A673 (cell line): ENCODE measurements at regions not wholly inside any gene's neighbourhood (a gene's known extent, or its start where the extent isn't known, plus 50 kb on each side); places are given as distances from the start of the nearest gene placed in this dataset.

Experiments used
- BruUV-seq: library from RNA; stranded (reverse); fragments of 400-500 nt; replicated peaks from 2 replicates; lab custom pipeline; 2021; lab: Mats Ljungman, UMichigan
- CTCF ChIA-PET: fragments of 300-600 bp; sonication (Branson Sonifier 250); formaldehyde crosslinking; loops from one replicate; lab custom pipeline; 2022; ENCODE audit warnings: antibody characterized with exemption; lab: Charles Lee
- POLR2A ChIA-PET: fragments of 300-600 bp; sonication (Branson Sonifier 250); formaldehyde crosslinking; loops from one replicate; lab custom pipeline; 2022; ENCODE audit warnings: antibody characterized with exemption; ENCODE audit not compliant: low non-redundant PET; lab: Charles Lee
- DNase-seq: peaks from one replicate; pipeline ENCODE4 v3.0.0-alpha.2; 2015; ENCODE audit warnings: low spot score
- H3K27ac ChIP-seq: fragments of 200-600 bp; sonication (generic); 2 replicates; pipeline ENCODE4 v1.5.1; 2016; ENCODE audit warnings: mixed run types, low read depth, mild to moderate bottlenecking, mixed read lengths, antibody characterized with exemption, low read length; ENCODE audit not compliant: poor library complexity, severe bottlenecking
- H3K27me3 ChIP-seq: fragments of 200-600 bp; sonication (generic); replicated peaks from 2 replicates; pipeline ENCODE4 v1.6.1; 2017; ENCODE audit warnings: mixed run types, low read depth, mild to moderate bottlenecking, mixed read lengths, antibody characterized with exemption, low read length; ENCODE audit not compliant: insufficient read depth, poor library complexity
- H3K36me3 ChIP-seq: fragments of 200-600 bp; sonication (generic); 2 replicates; pipeline ENCODE4 v1.6.1; 2016; ENCODE audit warnings: mixed run types, mild to moderate bottlenecking, mixed read lengths, antibody characterized with exemption, low read length; ENCODE audit not compliant: insufficient read depth, poor library complexity, severe bottlenecking
- H3K4me1 ChIP-seq: fragments of 200-600 bp; sonication (generic); 2 replicates; pipeline ENCODE4 v1.6.1; 2017; ENCODE audit warnings: mixed run types, mild to moderate bottlenecking, mixed read lengths, antibody characterized with exemption, low read length; ENCODE audit not compliant: insufficient read depth, poor library complexity, severe bottlenecking
- H3K4me3 ChIP-seq: fragments of 200-600 bp; sonication (generic); 2 replicates; pipeline ENCODE4 v1.5.1; 2016; ENCODE audit warnings: low read depth, mixed run types, mild to moderate bottlenecking, mixed read lengths, low read length; ENCODE audit not compliant: poor library complexity, severe bottlenecking
- H3K9me3 ChIP-seq: fragments of 200-600 bp; sonication (generic); 2 replicates; pipeline ENCODE4 v1.6.1; 2016; ENCODE audit warnings: mixed run types, low read depth, mild to moderate bottlenecking, mixed read lengths, antibody characterized with exemption, low read length; ENCODE audit not compliant: poor library complexity, severe bottlenecking
- CTCF ChIP-seq: fragments of 300-800, 200-600 bp; sonication (generic); conservative IDR thresholded peaks from 2 replicates; pipeline ENCODE4 v1.5.1; 2017; ENCODE audit warnings: low read depth, mild to moderate bottlenecking, antibody characterized with exemption, low read length, moderate library complexity, mixed read lengths
- EZH2 ChIP-seq: fragments of 200-600 bp; sonication (generic); IDR thresholded peaks from 2 replicates; pipeline ENCODE4 v1.6.1; 2017; ENCODE audit warnings: borderline replicate concordance, low read depth, mild to moderate bottlenecking, mixed read lengths, antibody characterized with exemption, low read length; ENCODE audit not compliant: poor library complexity, severe bottlenecking
- intact Hi-C: fragments of 100-400 bp; cut with micrococcal nuclease; formaldehyde crosslinking; loops from one replicate; pipeline ENCODE4 v1.10.0; 2022; ENCODE audit not compliant: unreplicated experiment

- no peak for TF ChIP-seq CTCF
- TF ChIP-seq EZH2, result no peak
- Histone ChIP-seq H3K27me3 (peaks cover 12% of the 10 kb centered on the region), H3K9me3 (peaks cover 7% of the 10 kb centered on the region), H3K4me3 (no peak overlapping the region), H3K36me3 (no peaks in the 10 kb centered on the region), H3K4me1 (no peaks in the 10 kb centered on the region), H3K27ac (no peak overlapping the region)
- no peak for DNase-seq
- POLR2A ChIA-PET, result no interaction called here
- CTCF ChIA-PET, result no interaction called here
- intact Hi-C loops, result no loop called here
- BruUV-seq, result no TSS peak
These were observed 1253.3 kb downstream of the TBC1D22A start for GRCh38 chr22:48015701-48016100.

DNA sequence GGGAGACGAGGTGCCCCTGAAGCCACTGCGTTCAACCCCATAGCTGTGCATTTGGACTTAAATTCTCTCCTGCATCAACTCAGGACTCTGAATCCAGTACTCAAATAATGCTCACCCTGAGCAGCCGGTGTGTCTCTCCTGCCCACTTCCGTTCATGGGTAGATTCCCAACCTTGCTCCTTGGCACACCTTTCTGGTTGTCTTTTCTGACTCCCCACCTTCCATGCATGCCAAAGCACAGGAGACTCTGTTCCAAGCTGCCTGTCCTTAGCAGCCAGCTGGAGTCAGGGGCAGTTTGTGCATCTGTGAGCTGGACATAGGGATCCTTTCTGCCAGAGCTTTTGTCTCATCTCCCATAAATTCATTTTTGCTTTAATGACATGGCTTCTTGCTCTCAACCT lies 1242.5 kb downstream of the TBC1D22A start:
- Histone ChIP-seq H3K27ac (no peak overlapping the region), H3K4me3 (no peak overlapping the region), H3K36me3 (no peaks in the 10 kb centered on the region), H3K27me3 (peaks cover 7% of the 10 kb centered on the region), H3K9me3 (no peaks in the 10 kb centered on the region), H3K4me1 (no peaks in the 10 kb centered on the region)
- CTCF ChIA-PET, result no interaction called here
- TF ChIP-seq CTCF, result no peak
- BruUV-seq, result no TSS peak
- POLR2A ChIA-PET, result no interaction called here
- no peak for DNase-seq
- intact Hi-C loops, result no loop called here

DNA sequence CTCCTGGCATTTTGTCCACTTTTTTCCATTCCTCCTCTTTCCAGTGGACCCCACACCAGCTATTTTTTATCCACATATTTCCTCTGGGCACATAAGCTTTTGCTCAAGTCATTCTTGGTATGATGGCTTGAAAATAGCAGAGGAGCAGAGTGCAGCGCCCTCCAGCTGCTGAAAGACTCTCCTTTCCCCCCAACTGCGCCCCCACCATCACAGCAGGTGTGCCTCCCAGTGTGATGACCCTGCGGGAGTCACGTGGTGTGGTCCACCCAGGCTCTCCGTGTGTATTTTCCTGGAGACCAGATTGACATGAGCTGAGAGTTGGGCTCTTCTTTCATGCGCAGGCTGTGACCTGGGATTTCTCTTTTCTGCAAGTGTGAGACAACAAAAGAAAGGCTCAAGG lies 1241.6 kb downstream of the TBC1D22A start:
- Histone ChIP-seq H3K27ac (no peak overlapping the region), H3K4me1 (no peaks in the 10 kb centered on the region), H3K4me3 (no peak overlapping the region), H3K9me3 (no peaks in the 10 kb centered on the region), H3K36me3 (no peaks in the 10 kb centered on the region), H3K27me3 (peaks cover 7% of the 10 kb centered on the region)
- BruUV-seq, result no TSS peak
- intact Hi-C loops, result no loop called here
- ChIA-PET CTCF (interaction anchor here (0.6 kb wide), 1 partner anchor 474 kb away, joined by 3 read pairs; no protein-coding TSS in a partner anchor), POLR2A (no interaction called here)
- TF ChIP-seq EZH2 (no peak), CTCF (no peak)
- no peak for DNase-seq
